Fibroblast of lung (primary cell): ENCODE measurements at regions not wholly inside any gene's neighbourhood (a gene's known extent, or its start where the extent isn't known, plus 50 kb on each side); places are given as distances from the start of the nearest gene placed in this dataset.
A peak's percentile ranks its signal among the peaks of the same experiment; 100 is the strongest.

Experiments
- DNase-seq, 2 donors: peaks; one replicate each; pipeline versions ENCODE4 v3.0.0 to v3.0.0-alpha.2; 2010; ENCODE audit warnings: low read depth in 2 of 2
- H2AFZ ChIP-seq: 2 replicates; pipeline ENCODE4 v1.5.1; 2012; ENCODE audit warnings: low read length, control low read depth, inconsistent platforms
- H3K27ac ChIP-seq: 2 replicates; pipeline ENCODE4 v1.5.1; 2011; ENCODE audit warnings: low read length, control low read depth; ENCODE audit not compliant: insufficient read depth
- H3K27me3 ChIP-seq: 2 replicates; pipeline ENCODE4 v1.5.1; 2011; ENCODE audit warnings: mild to moderate bottlenecking, low read length; ENCODE audit not compliant: control insufficient read depth, insufficient read depth
- H3K36me3 ChIP-seq: 2 replicates; pipeline ENCODE4 v1.5.1; 2011; ENCODE audit warnings: low read length; ENCODE audit not compliant: control insufficient read depth, insufficient read depth
- H3K4me1 ChIP-seq: 2 replicates; pipeline ENCODE4 v1.5.1; 2011; ENCODE audit warnings: low read length; ENCODE audit not compliant: control insufficient read depth, insufficient read depth; ENCODE audit errors: extremely low read depth
- H3K4me2 ChIP-seq: 2 replicates; pipeline ENCODE4 v1.5.1; 2011; ENCODE audit warnings: low read length, control low read depth; ENCODE audit not compliant: insufficient read depth; ENCODE audit errors: extremely low read depth
- H3K4me3 ChIP-seq, 4 experiments: fragments of 200-600 bp in 1 of 4; sonication (generic) in 1 of 4; replicated peaks in 1 of 4; 2 replicates each; pipeline ENCODE4 v1.5.1; 2011 to 2016; ENCODE audit warnings: low read length in 4 of 4, low read depth in 3 of 4, mild to moderate bottlenecking in 3 of 4, control low read depth in 2 of 4, inconsistent platforms in 1 of 4, mixed read lengths in 1 of 4; ENCODE audit not compliant: insufficient read depth in 1 of 4; ENCODE audit errors: control extremely low read depth in 1 of 4
- H3K79me2 ChIP-seq: 2 replicates; pipeline ENCODE4 v1.5.1; 2012; ENCODE audit warnings: mild to moderate bottlenecking, low read length, inconsistent platforms; ENCODE audit not compliant: control insufficient read depth, insufficient read depth
- H3K9ac ChIP-seq: 2 replicates; pipeline ENCODE4 v1.5.1; 2011; ENCODE audit warnings: mild to moderate bottlenecking, low read length, control low read depth; ENCODE audit not compliant: insufficient read depth
- H3K9me3 ChIP-seq: 2 replicates; pipeline ENCODE4 v1.5.1; 2012; ENCODE audit warnings: low read depth, low read length; ENCODE audit not compliant: control insufficient read depth, insufficient read depth
- H4K20me1 ChIP-seq: 2 replicates; pipeline ENCODE4 v1.5.1; 2011; ENCODE audit warnings: low read length; ENCODE audit not compliant: control insufficient read depth, insufficient read depth; ENCODE audit errors: extremely low read depth
- CTCF ChIP-seq, 2 donors: IDR thresholded peaks in 1 of 2; conservative IDR thresholded peaks in 1 of 2; 1 replicate in 1 of 2; 2 replicates in 1 of 2; pipeline ENCODE4 v1.5.1; 2011 to 2012; ENCODE audit warnings: low read length in 2 of 2, control low read depth in 1 of 2, inconsistent platforms in 1 of 2, low read depth in 1 of 2, mild to moderate bottlenecking in 1 of 2
- EZH2 ChIP-seq: IDR thresholded peaks from 2 replicates; pipeline ENCODE4 v1.5.1; 2012; ENCODE audit warnings: low read length, control low read depth, mild to moderate bottlenecking; ENCODE audit errors: missing control alignments

GRCh38 chr18:66138642-66139041, 387.8 kb downstream of the CDH7 start:
- H3K79me2 ChIP-seq = no peaks in the 10 kb centered on the region
- TF ChIP-seq CTCF (conservative IDR thresholded peaks at IDR 0.05 in 1 of 2, IDR thresholded peaks at IDR 0.05 in 1 of 2; ENCODE audit: low read depth in 1 of 2, low read length in 2 of 2) (no peak), EZH2 (no peak)
- H3K9me3 ChIP-seq = no peaks in the 10 kb centered on the region
- DNase-seq = no peak
- no peaks in the 10 kb centered on the region for H3K27me3 ChIP-seq
- H3K27ac ChIP-seq = no peak overlapping the region
- H2AFZ ChIP-seq = no peak overlapping the region
- no peaks in the 10 kb centered on the region for H3K4me1 ChIP-seq
- no peaks in the 10 kb centered on the region for H4K20me1 ChIP-seq
- no peak overlapping the region for H3K4me2 ChIP-seq
- H3K9ac ChIP-seq = no peak overlapping the region
- no peaks in the 10 kb centered on the region for H3K36me3 ChIP-seq
- H3K4me3 ChIP-seq = no peak overlapping the region

GRCh38 chr18:66136039-66136438, 385.2 kb downstream of the CDH7 start:
- Histone ChIP-seq H4K20me1 (no peaks in the 10 kb centered on the region), H3K9me3 (no peaks in the 10 kb centered on the region), H2AFZ (no peak overlapping the region), H3K4me1 (no peaks in the 10 kb centered on the region), H3K27ac (no peak overlapping the region), H3K9ac (no peak overlapping the region), H3K79me2 (no peaks in the 10 kb centered on the region), H3K36me3 (no peaks in the 10 kb centered on the region), H3K27me3 (no peaks in the 10 kb centered on the region), H3K4me2 (no peak overlapping the region), H3K4me3 (no peak overlapping the region)
- no peak for TF ChIP-seq CTCF (conservative IDR thresholded peaks at IDR 0.05 in 1 of 2, IDR thresholded peaks at IDR 0.05 in 1 of 2; ENCODE audit: low read depth in 1 of 2, low read length in 2 of 2)
- no peak for TF ChIP-seq EZH2
- DNase-seq = peak in 1 of 2 donors; percentile 59

GRCh38 chr18:66129248-66129647, 378.4 kb downstream of the CDH7 start:
- peak in 1 of 2 donors; percentile 0 for DNase-seq
- H3K36me3 ChIP-seq = no peaks in the 10 kb centered on the region
- no peak overlapping the region for H3K4me3 ChIP-seq
- TF ChIP-seq EZH2 = no peak
- TF ChIP-seq CTCF (conservative IDR thresholded peaks at IDR 0.05 in 1 of 2, IDR thresholded peaks at IDR 0.05 in 1 of 2; ENCODE audit: low read depth in 1 of 2, low read length in 2 of 2) = no peak
- H4K20me1 ChIP-seq = no peaks in the 10 kb centered on the region
- H3K9me3 ChIP-seq = no peaks in the 10 kb centered on the region
- no peak overlapping the region for H3K9ac ChIP-seq
- no peaks in the 10 kb centered on the region for H3K27me3 ChIP-seq
- H3K4me2 ChIP-seq = no peak overlapping the region
- no peak overlapping the region for H3K27ac ChIP-seq
- no peaks in the 10 kb centered on the region for H3K79me2 ChIP-seq
- H3K4me1 ChIP-seq = no peaks in the 10 kb centered on the region
- no peak overlapping the region for H2AFZ ChIP-seq
